Brain microvascular endothelial cell (primary cell): ENCODE measurements at regions not wholly inside any gene's neighbourhood (a gene's known extent, or its start where the extent isn't known, plus 50 kb on each side); places are given as distances from the start of the nearest gene placed in this dataset.

Source experiments
- DNase-seq: peaks from one replicate; pipeline ENCODE4 v3.0.0-alpha.2; 2020
- H3K27ac ChIP-seq: fragments of 250-450 bp; sonication (Bioruptor Pico); 2 replicates; pipeline ENCODE4 v1.5.1; 2020; ENCODE audit warnings: mild to moderate bottlenecking, moderate library complexity
- H3K27me3 ChIP-seq: fragments of 250-450 bp; sonication (Bioruptor Pico); replicated peaks from 2 replicates; pipeline ENCODE4 v1.5.1; 2020; ENCODE audit warnings: mild to moderate bottlenecking
- H3K36me3 ChIP-seq: fragments of 250-450 bp; sonication (Bioruptor Pico); replicated peaks from 2 replicates; pipeline ENCODE4 v1.5.1; 2020; ENCODE audit warnings: mild to moderate bottlenecking
- H3K4me3 ChIP-seq: 2 replicates; pipeline ENCODE4 v1.5.1; 2011; ENCODE audit warnings: low read depth, mild to moderate bottlenecking, control low read depth, low read length, moderate library complexity
- in situ Hi-C: cut with HindIII; loops from 2 replicates; pipeline ENCODE4 v1.10.0; 2017; ENCODE audit warnings: low sequenced_read_pairs, low pct_ligation_motif_present
- TF ChIP-seq, protein P1 (sequence below): IDR thresholded peaks from 2 replicates; pipeline ENCODE4 v1.5.1; 2011; ENCODE audit warnings: low read depth, mild to moderate bottlenecking, moderate library complexity, low read length, control low read depth, inconsistent platforms; ENCODE audit errors: missing control alignments

DNA sequence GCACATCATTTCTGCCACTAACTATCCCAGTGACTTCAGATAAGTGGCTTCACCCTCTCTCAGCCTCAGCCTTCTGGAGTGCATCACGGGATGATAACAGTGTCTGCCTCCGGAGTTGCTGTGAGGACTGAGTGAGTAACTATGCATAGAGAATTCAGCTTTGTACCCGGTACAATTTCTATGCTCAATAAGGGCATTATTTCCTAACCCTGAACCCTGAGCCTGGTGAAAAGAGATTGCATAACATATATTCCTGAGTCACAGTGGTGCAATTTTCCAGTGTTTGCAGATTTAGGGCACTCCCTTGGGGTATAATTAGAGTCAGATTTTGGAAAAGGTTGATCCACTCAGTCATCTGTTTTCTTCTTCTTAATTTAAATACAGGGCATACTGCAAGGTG is 181.1 kb downstream of the PTPN11 start:
- TF ChIP-seq, protein P1, sequence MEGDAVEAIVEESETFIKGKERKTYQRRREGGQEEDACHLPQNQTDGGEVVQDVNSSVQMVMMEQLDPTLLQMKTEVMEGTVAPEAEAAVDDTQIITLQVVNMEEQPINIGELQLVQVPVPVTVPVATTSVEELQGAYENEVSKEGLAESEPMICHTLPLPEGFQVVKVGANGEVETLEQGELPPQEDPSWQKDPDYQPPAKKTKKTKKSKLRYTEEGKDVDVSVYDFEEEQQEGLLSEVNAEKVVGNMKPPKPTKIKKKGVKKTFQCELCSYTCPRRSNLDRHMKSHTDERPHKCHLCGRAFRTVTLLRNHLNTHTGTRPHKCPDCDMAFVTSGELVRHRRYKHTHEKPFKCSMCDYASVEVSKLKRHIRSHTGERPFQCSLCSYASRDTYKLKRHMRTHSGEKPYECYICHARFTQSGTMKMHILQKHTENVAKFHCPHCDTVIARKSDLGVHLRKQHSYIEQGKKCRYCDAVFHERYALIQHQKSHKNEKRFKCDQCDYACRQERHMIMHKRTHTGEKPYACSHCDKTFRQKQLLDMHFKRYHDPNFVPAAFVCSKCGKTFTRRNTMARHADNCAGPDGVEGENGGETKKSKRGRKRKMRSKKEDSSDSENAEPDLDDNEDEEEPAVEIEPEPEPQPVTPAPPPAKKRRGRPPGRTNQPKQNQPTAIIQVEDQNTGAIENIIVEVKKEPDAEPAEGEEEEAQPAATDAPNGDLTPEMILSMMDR, result no peak
- Histone ChIP-seq H3K27me3 (no peaks in the 10 kb centered on the region), H3K36me3 (no peaks in the 10 kb centered on the region), H3K4me3 (no peak overlapping the region), H3K27ac (no peak overlapping the region)
- DNase-seq, result no peak
- in situ Hi-C loops, result no loop called here

DNA sequence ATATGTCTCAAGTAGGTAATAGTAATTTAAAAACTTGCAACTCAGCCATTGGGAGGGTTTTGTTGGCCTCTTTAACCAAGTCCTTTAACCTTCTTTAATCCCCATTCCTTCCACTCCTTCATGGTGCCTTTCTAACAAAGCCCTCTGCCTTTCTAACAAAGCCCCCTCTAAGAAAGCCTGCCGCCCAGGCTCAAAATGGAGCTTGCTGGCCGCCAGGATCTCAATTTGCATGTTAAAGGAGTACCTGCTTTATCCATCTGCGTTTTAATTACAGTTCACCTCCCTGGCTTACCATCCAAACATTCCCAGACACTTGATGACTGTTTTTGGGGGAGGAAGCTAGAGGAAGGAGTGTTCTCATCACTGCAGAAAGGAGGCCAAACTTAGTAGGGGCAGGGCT is 183.4 kb downstream of the PTPN11 start:
- H3K36me3 ChIP-seq, result no peaks in the 10 kb centered on the region
- no peaks in the 10 kb centered on the region for H3K27me3 ChIP-seq
- H3K4me3 ChIP-seq, result no peak overlapping the region
- H3K27ac ChIP-seq, result no peak overlapping the region
- TF ChIP-seq, protein P1, result no peak
- no peak for DNase-seq
- in situ Hi-C loops, result no loop called here

DNA sequence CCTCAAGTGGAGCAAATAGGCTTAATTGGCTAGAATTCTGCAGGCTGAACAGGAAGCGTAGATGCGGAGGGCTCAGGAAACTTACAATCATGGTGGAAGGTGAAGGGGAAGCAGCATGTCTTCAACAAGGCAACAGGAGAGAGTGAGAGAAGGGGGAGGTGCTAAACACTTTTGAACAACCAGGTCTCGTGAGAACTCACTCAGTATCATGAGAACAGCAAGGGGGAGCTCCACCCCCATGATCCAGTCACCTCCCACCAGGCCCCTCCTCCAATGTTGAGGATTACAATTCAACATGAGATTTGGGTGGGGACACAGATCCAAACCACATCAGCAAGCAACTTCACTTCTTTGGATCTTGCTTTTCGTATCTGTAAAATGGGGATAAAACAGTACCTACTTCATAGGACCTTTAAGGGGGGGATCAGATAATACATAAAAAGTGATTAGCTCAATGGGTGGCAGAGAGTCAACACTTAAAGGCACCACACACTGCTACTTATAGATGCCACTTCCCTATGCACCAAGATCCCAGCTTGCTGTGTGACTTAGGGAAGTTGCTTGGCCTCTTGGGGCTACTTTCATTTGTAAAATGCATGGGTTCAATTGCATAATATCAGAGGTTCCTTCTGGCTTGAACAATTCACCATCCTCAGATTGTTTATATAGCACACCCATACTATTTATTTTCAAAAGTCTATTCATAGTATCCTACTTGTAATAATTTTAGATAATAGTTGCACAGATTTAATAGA is 184.8 kb upstream of the RPH3A start:
- no peaks in the 10 kb centered on the region for H3K27me3 ChIP-seq
- no peaks in the 10 kb centered on the region for H3K36me3 ChIP-seq
- TF ChIP-seq, protein P1, result no peak
- no peak for DNase-seq
- H3K27ac ChIP-seq, result no peak overlapping the region
- H3K4me3 ChIP-seq, result no peak overlapping the region
- in situ Hi-C loops, result no loop called here

DNA sequence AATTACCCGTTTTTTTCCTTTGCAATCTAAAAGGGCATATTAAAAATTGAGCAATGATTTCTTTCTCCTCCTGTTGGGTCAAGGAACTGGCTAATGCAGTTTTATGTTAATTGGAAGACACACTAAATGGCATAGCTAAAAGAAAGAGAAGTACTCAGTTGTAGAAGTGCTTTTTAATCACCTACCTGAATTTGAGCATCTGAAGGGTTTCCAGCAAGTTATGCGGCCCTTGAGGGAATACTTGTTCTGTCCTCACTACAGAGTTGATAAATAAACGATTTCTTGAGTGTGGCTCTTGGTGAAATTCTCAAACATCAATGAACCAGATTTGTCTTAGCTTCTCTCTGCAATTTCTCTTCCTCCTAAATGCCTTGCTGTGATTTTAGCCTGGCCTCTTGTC is 184.1 kb upstream of the RPH3A start:
- no peak for DNase-seq
- Histone ChIP-seq H3K27ac (no peak overlapping the region), H3K4me3 (no peak overlapping the region), H3K36me3 (no peaks in the 10 kb centered on the region), H3K27me3 (no peaks in the 10 kb centered on the region)
- TF ChIP-seq, protein P1, result no peak
- in situ Hi-C loops, result no loop called here

DNA sequence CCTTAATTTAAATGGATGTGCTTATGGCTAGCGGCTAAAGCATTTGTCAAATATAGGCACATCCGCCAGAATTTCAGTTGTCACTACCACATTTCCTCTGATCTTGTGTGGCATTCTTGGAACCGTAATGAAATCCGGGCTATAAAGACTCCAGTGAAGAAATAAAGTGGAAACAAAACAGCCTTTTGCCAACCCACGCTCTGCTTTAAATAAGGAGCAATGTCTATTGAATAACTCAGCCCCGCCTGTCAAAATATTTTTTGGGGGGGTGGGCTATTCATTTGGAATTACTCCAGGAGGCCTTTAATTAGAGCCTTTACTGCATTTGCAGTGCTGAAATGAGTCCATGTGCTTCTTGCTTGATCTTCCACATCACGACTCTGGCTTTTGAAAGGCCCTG is 179.6 kb upstream of the RPH3A start:
- Histone ChIP-seq H3K27ac (no peak overlapping the region), H3K36me3 (no peaks in the 10 kb centered on the region), H3K4me3 (no peak overlapping the region), H3K27me3 (no peaks in the 10 kb centered on the region)
- TF ChIP-seq, protein P1, result no peak
- no peak for DNase-seq
- in situ Hi-C loops, result no loop called here

DNA sequence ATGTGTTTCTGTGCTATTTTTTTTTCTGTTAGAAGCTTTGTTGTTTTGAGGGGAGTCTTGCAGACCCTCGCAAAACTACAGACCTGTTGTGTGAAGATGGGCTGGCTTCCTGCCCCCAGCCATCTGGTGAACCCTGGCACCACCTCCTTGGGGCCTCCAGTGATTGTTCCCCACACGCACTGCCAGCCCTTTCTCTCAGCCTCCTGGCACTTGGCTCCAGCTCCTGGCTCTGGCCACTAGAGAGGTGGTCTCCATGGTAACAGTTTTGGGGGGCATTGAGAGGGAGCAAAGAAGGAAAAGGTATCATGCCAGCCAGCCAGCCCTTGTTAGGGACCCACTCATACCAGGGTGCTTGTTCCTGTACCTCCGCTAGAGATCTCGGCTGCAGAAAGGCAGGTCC is 176.4 kb upstream of the RPH3A start:
- in situ Hi-C loops, result no loop called here
- no peak for DNase-seq
- Histone ChIP-seq H3K36me3 (no peaks in the 10 kb centered on the region), H3K27ac (no peak overlapping the region), H3K27me3 (no peaks in the 10 kb centered on the region), H3K4me3 (no peak overlapping the region)
- TF ChIP-seq, protein P1, result no peak
